ENCODE measurements at regions not wholly inside any gene's neighbourhood (a gene's known extent, or its start where the extent isn't known, plus 50 kb on each side); places are given as distances from the start of the nearest gene placed in this dataset.

DNA sequence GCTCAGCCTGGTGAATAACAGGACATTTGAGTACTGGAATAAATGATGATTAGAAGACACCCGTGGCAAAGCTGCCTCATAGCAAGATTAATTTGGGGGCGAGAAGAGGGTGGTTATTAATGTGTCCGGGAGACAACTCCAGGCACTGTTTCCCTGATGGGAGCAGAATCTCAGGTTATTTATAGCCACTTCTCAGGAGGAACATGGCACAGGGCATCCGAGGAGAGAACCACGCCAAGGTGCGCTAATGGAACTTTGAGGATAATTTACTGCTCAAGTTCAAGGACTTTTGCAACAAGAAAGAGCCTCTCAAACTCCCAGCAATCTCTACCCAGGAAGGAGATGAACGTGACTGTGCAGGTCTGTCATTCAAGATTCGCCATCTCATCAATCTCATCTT lies 362.5 kb upstream of the ERCC4 start:
- no peaks in the 10 kb centered on the region for H4K20me1 ChIP-seq (ENCODE audit: insufficient read depth)
- H3K27ac ChIP-seq = no peak overlapping the region
- no peak overlapping the region for H3K9ac ChIP-seq
- TF ChIP-seq, protein P1, sequence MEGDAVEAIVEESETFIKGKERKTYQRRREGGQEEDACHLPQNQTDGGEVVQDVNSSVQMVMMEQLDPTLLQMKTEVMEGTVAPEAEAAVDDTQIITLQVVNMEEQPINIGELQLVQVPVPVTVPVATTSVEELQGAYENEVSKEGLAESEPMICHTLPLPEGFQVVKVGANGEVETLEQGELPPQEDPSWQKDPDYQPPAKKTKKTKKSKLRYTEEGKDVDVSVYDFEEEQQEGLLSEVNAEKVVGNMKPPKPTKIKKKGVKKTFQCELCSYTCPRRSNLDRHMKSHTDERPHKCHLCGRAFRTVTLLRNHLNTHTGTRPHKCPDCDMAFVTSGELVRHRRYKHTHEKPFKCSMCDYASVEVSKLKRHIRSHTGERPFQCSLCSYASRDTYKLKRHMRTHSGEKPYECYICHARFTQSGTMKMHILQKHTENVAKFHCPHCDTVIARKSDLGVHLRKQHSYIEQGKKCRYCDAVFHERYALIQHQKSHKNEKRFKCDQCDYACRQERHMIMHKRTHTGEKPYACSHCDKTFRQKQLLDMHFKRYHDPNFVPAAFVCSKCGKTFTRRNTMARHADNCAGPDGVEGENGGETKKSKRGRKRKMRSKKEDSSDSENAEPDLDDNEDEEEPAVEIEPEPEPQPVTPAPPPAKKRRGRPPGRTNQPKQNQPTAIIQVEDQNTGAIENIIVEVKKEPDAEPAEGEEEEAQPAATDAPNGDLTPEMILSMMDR (conservative IDR thresholded peaks at IDR 0.05; ENCODE audit: low read depth, low read length) = no peak
- H3K4me3 ChIP-seq (IDR thresholded peaks at IDR 0.05; ENCODE audit: insufficient read depth, low read depth, low read length) = no peak overlapping the region
- no peak overlapping the region for H3K4me2 ChIP-seq
- H3K4me1 ChIP-seq (ENCODE audit: low read depth, poor library complexity, severe bottlenecking) = no peaks in the 10 kb centered on the region
- H3K79me2 ChIP-seq (ENCODE audit: insufficient read depth, low read depth) = no peaks in the 10 kb centered on the region
- H3K36me3 ChIP-seq (ENCODE audit: insufficient read depth) = no peaks in the 10 kb centered on the region
- no peaks in the 10 kb centered on the region for H3K27me3 ChIP-seq (ENCODE audit: insufficient read depth, low read depth)
- H2AFZ ChIP-seq (ENCODE audit: low read depth) = no peak overlapping the region

DNA sequence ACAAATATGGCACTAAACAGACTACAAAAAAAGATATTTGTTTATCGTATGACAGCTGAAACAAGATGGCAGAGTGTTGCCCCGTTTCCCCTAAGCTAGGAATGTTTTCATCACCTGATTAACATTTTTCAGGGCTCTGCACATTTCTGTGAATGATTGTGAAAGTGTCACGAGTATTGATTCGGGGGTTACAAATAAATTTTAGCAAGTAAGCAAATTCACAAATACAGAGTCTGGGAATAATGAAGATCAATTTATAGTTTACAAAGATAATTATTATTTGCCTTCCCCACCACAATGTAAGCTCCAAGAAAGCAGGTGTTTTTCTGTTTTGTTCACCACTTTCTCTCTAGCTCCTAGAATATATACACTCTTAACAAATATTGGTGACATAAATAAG lies 361.2 kb upstream of the ERCC4 start:
- Histone ChIP-seq H3K4me2 (no peak overlapping the region), H3K4me1 (ENCODE audit: low read depth, poor library complexity, severe bottlenecking) (no peaks in the 10 kb centered on the region), H3K27ac (no peak overlapping the region), H3K9ac (no peak overlapping the region), H4K20me1 (ENCODE audit: insufficient read depth) (no peaks in the 10 kb centered on the region), H3K79me2 (ENCODE audit: insufficient read depth, low read depth) (no peaks in the 10 kb centered on the region), H3K36me3 (ENCODE audit: insufficient read depth) (no peaks in the 10 kb centered on the region), H2AFZ (ENCODE audit: low read depth) (no peak overlapping the region), H3K27me3 (ENCODE audit: insufficient read depth, low read depth) (no peaks in the 10 kb centered on the region), H3K4me3 (IDR thresholded peaks at IDR 0.05; ENCODE audit: insufficient read depth, low read depth, low read length) (no peak overlapping the region)
- TF ChIP-seq, protein P1 (conservative IDR thresholded peaks at IDR 0.05; ENCODE audit: low read depth, low read length) = no peak

GRCh38 chr16:13559624-13560023 lies 360.3 kb upstream of the ERCC4 start:
- TF ChIP-seq, protein P1 (conservative IDR thresholded peaks at IDR 0.05; ENCODE audit: low read depth, low read length) = no peak

GRCh38 chr16:13560151-13560550 lies 359.8 kb upstream of the ERCC4 start:
- no peak overlapping the region for H3K4me3 ChIP-seq (IDR thresholded peaks at IDR 0.05; ENCODE audit: insufficient read depth, low read depth, low read length)
- H4K20me1 ChIP-seq (ENCODE audit: insufficient read depth) = no peaks in the 10 kb centered on the region

More at GRCh38 chr16:13559624-13560023, 360.3 kb upstream of the ERCC4 start:
- H3K4me2 ChIP-seq = no peak overlapping the region
- H3K27ac ChIP-seq = no peak overlapping the region
- H3K4me3 ChIP-seq (IDR thresholded peaks at IDR 0.05; ENCODE audit: insufficient read depth, low read depth, low read length) = no peak overlapping the region
- H3K9ac ChIP-seq = no peak overlapping the region
- no peaks in the 10 kb centered on the region for H3K27me3 ChIP-seq (ENCODE audit: insufficient read depth, low read depth)
- no peaks in the 10 kb centered on the region for H4K20me1 ChIP-seq (ENCODE audit: insufficient read depth)
- H3K4me1 ChIP-seq (ENCODE audit: low read depth, poor library complexity, severe bottlenecking) = no peaks in the 10 kb centered on the region
- no peaks in the 10 kb centered on the region for H3K36me3 ChIP-seq (ENCODE audit: insufficient read depth)
- H3K79me2 ChIP-seq (ENCODE audit: insufficient read depth, low read depth) = no peaks in the 10 kb centered on the region
- H2AFZ ChIP-seq (ENCODE audit: low read depth) = no peak overlapping the region

More at GRCh38 chr16:13560151-13560550, 359.8 kb upstream of the ERCC4 start:
- H3K4me1 ChIP-seq (ENCODE audit: low read depth, poor library complexity, severe bottlenecking) = no peaks in the 10 kb centered on the region
- no peak overlapping the region for H2AFZ ChIP-seq (ENCODE audit: low read depth)
- no peaks in the 10 kb centered on the region for H3K36me3 ChIP-seq (ENCODE audit: insufficient read depth)
- H3K79me2 ChIP-seq (ENCODE audit: insufficient read depth, low read depth) = no peaks in the 10 kb centered on the region
- H3K4me2 ChIP-seq = no peak overlapping the region
- no peaks in the 10 kb centered on the region for H3K27me3 ChIP-seq (ENCODE audit: insufficient read depth, low read depth)
- TF ChIP-seq, protein P1 (conservative IDR thresholded peaks at IDR 0.05; ENCODE audit: low read depth, low read length) = no peak
- no peak overlapping the region for H3K27ac ChIP-seq
- H3K9ac ChIP-seq = no peak overlapping the region

Measured in KMS-11 (cell line).